SK-N-MC (cell line): ENCODE measurements at regions not wholly inside any gene's neighbourhood (a gene's known extent, or its start where the extent isn't known, plus 50 kb on each side); places are given as distances from the start of the nearest gene placed in this dataset.

Source experiments
- EZH2 ChIP-seq: fragments of 200-600 bp; sonication (generic); IDR thresholded peaks from one replicate; pipeline ENCODE4 v1.6.1; 2017; ENCODE audit warnings: antibody characterized with exemption
- FOXP2 ChIP-seq: optimal IDR thresholded peaks from 2 replicates; pipeline ENCODE3; 2011; ENCODE audit warnings: mild to moderate bottlenecking, moderate library complexity; ENCODE audit not compliant: insufficient read depth; ENCODE audit errors: extremely low read length, control extremely low read depth
- POLR2AphosphoS5 ChIP-seq: IDR thresholded peaks from 2 replicates; pipeline ENCODE4 v1.6.1; 2012; ENCODE audit warnings: mild to moderate bottlenecking, low read depth, low read length, borderline replicate concordance

DNA sequence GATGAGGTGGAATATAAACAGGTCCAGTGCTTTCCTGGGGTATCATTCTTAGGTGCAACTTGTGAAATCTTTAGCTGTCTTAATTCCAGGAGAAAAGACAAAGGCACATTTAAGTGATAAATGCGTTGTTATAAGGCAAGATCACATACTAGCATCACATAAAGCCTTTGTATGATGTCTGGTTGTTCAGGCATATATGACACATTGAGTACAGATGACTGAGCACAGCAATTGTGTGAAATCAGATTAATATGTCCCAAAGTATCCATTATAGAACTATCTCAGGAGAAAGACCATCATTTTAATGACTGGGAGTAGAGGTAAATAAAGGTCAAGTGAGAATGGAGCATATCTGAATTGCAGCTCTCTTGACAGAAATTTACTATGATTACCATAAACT lies 205.1 kb downstream of the PTGER3 start:
- TF ChIP-seq EZH2: no peak
- TF ChIP-seq POLR2AphosphoS5: no peak
- TF ChIP-seq FOXP2: no peak
